Neural crest cell (in vitro differentiated cells): ENCODE measurements at regions not wholly inside any gene's neighbourhood (a gene's known extent, or its start where the extent isn't known, plus 50 kb on each side); places are given as distances from the start of the nearest gene placed in this dataset.
"Not testable (repeated sequence)": the region's sequence is repeated elsewhere in the genome, so short reads cannot be mapped to it uniquely, and the experiment has no call there.

Experiments
- DNase-seq: peaks from one replicate; pipeline ENCODE4 v3.0.0; 2021; ENCODE audit warnings: low read depth, mixed read lengths, low spot score
- H3K27ac Mint-ChIP-seq: one replicate; pipeline ENCODE4 v1.8.0; 2021; ENCODE audit warnings: mild to moderate bottlenecking, mixed read lengths; ENCODE audit not compliant: unreplicated experiment
- H3K27me3 Mint-ChIP-seq: 2 replicates; pipeline ENCODE4 v1.8.0; 2021; ENCODE audit warnings: low read depth, mild to moderate bottlenecking, mixed read lengths
- H3K36me3 Mint-ChIP-seq: 2 replicates; pipeline ENCODE4 v1.8.0; 2021; ENCODE audit warnings: low read depth, mild to moderate bottlenecking, mixed read lengths
- H3K4me1 Mint-ChIP-seq: 2 replicates; pipeline ENCODE4 v1.8.0; 2021; ENCODE audit warnings: mixed read lengths
- H3K4me3 Mint-ChIP-seq: one replicate; pipeline ENCODE4 v1.8.0; 2021; ENCODE audit warnings: mild to moderate bottlenecking, mixed read lengths
- H3K9me3 Mint-ChIP-seq: 2 replicates; pipeline ENCODE4 v1.8.0; 2021; ENCODE audit warnings: mixed read lengths
- CTCF ChIP-seq: fragments of 200-600 bp; sonication (generic); conservative IDR thresholded peaks from 2 replicates; pipeline ENCODE4 v1.5.0; 2021; ENCODE audit warnings: antibody characterized with exemption, mild to moderate bottlenecking

DNA sequence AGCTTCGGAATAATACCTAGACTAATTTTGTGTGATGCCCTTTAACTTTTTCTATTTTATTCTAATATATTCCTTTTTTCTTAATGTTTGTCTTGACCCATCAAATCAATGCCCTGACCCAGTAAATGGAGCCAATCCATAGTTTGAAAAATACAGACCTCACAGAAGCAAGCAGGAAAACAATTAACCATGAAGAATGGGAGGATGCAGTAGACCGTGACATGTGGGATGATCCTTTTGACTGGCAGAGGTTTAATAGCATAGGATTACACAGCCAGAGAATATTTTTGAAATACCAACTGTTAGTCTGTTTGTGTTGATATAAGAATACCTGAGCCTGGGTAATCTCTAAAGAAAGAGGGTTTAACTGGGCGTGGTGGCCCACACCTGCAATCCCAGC is 142.6 kb upstream of the NEBL start:
- no peaks in the 10 kb centered on the region for H3K27me3 Mint-ChIP-seq
- H3K4me3 Mint-ChIP-seq, result no peak overlapping the region
- no peak for TF ChIP-seq CTCF
- H3K27ac Mint-ChIP-seq, result no peak overlapping the region
- peaks cover 2% of the 10 kb centered on the region for H3K9me3 Mint-ChIP-seq
- H3K36me3 Mint-ChIP-seq, result no peaks in the 10 kb centered on the region
- no peak for DNase-seq
- H3K4me1 Mint-ChIP-seq, result peaks cover 8% of the 10 kb centered on the region

GRCh38 chr10:21036757-21037156 is 139.6 kb upstream of the NEBL start:
- H3K4me1 Mint-ChIP-seq, result peaks cover 13% of the 10 kb centered on the region
- no peaks in the 10 kb centered on the region for H3K27me3 Mint-ChIP-seq
- no peaks in the 10 kb centered on the region for H3K36me3 Mint-ChIP-seq
- no peak for TF ChIP-seq CTCF
- H3K4me3 Mint-ChIP-seq, result no peak overlapping the region
- no peak for DNase-seq
- no peak overlapping the region for H3K27ac Mint-ChIP-seq
- H3K9me3 Mint-ChIP-seq, result peaks cover 2% of the 10 kb centered on the region

GRCh38 chr10:21034770-21035169 is 137.7 kb upstream of the NEBL start:
- not testable (repeated sequence) for H3K27me3 Mint-ChIP-seq, H3K4me3 Mint-ChIP-seq, H3K27ac Mint-ChIP-seq, H3K9me3 Mint-ChIP-seq, DNase-seq, H3K36me3 Mint-ChIP-seq
- H3K4me1 Mint-ChIP-seq, result peaks cover 13% of the 10 kb centered on the region

DNA sequence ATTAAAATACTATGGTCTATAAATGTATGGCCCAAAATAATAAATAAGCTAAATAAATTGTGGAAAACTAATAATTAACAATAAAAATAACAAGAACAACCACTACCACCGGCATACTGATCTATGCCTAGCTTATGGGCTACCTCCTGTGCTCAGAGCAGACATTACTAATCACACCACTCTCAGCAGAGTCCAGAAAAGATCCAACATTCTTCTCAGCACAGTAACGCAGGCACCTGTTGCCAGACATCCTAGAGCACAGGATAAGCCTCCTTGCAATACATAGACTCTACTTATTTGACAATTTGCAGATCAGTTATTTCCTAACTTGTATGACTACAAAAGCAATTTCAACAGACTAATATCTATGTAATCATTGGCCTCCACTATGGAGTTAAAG is 137.1 kb upstream of the NEBL start:
- Mint-ChIP-seq H3K4me3 (no peak overlapping the region), H3K27ac (no peak overlapping the region), H3K9me3 (peaks cover 7% of the 10 kb centered on the region), H3K27me3 (no peaks in the 10 kb centered on the region), H3K36me3 (peaks cover under 1% of the 10 kb centered on the region), H3K4me1 (peaks cover 13% of the 10 kb centered on the region)
- TF ChIP-seq CTCF, result no peak
- no peak for DNase-seq

DNA sequence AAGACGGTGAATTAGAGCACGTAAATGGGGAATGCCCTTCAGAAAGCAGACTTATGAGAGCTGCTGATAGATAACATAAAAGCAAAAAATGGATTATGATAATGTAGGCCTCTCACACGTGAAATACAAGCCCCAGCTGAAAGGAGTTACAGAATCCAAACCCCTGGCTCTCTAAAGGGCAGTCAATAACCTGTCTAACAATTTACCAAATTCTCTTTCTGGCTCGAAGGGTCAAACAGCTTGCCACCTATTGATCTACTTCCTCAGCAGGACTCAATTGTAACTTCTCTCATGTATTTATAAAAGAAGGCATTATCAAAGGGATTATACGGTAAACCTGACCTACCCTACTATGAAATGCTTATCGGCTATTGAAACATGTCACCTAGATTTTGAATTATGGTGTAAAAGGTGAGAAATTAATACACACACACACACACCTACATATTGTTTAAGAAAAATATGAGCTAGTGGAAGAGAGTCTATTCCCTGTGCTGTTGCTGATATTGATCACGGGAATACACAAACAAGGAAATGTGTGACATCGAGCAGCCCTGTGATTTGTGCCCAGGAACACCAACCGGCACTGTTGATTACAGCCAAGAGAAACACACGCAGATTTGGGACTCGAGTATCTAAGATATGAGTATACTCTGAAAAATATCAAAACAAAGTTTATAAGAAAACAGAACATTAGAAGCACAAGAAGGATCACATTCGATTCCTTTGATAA is 135.6 kb upstream of the NEBL start:
- no peak for DNase-seq
- Mint-ChIP-seq H3K27ac (no peak overlapping the region), H3K9me3 (peaks cover 8% of the 10 kb centered on the region), H3K36me3 (peaks cover 4% of the 10 kb centered on the region), H3K27me3 (no peaks in the 10 kb centered on the region), H3K4me1 (peaks cover 13% of the 10 kb centered on the region), H3K4me3 (no peak overlapping the region)
- no peak for TF ChIP-seq CTCF

- no peaks in the 10 kb centered on the region for H3K27me3 Mint-ChIP-seq
- peaks cover 4% of the 10 kb centered on the region for H3K36me3 Mint-ChIP-seq
- peaks cover 8% of the 10 kb centered on the region for H3K9me3 Mint-ChIP-seq
- DNase-seq, result no peak
- no peak overlapping the region for H3K27ac Mint-ChIP-seq
- no peak for TF ChIP-seq CTCF
- no peak overlapping the region for H3K4me3 Mint-ChIP-seq
- peaks cover 8% of the 10 kb centered on the region for H3K4me1 Mint-ChIP-seq
Measured at GRCh38 chr10:21031232-21031795, 134.2 kb upstream of the NEBL start.
